Mucosa of descending colon (tissue), 3 donors: ENCODE measurements at regions not wholly inside any gene's neighbourhood (a gene's known extent, or its start where the extent isn't known, plus 50 kb on each side); places are given as distances from the start of the nearest gene placed in this dataset.

ENCODE experiments used
- ATAC-seq: fragments of 200-7000 bp; cut with Tn5 transposase; one replicate; pipeline ENCODE4 v1.9.1; 2020; ENCODE audit warnings: mild to moderate bottlenecking, moderate library complexity
- DNase-seq, 3 donors: peaks; one replicate each; pipeline ENCODE4 v3.0.0-alpha.2; 2020
- H3K36me3 ChIP-seq: fragments of 200-600 bp; one replicate; pipeline ENCODE4 v1.8.0; 2021; ENCODE audit warnings: low read depth, mild to moderate bottlenecking
- H3K4me1 ChIP-seq: fragments of 200-600 bp; one replicate; pipeline ENCODE4 v1.8.0; 2021; ENCODE audit warnings: low read depth, mild to moderate bottlenecking
- H3K4me3 ChIP-seq: fragments of 200-600 bp; one replicate; pipeline ENCODE4 v1.8.0; 2021; ENCODE audit warnings: mild to moderate bottlenecking
- H3K9me3 ChIP-seq: fragments of 200-600 bp; one replicate; pipeline ENCODE4 v1.8.0; 2021; ENCODE audit warnings: mild to moderate bottlenecking
- CTCF ChIP-seq: fragments of 200-600 bp; IDR thresholded peaks from one replicate; pipeline ENCODE4 v1.8.0; 2022; ENCODE audit warnings: antibody characterized with exemption, mild to moderate bottlenecking
- intact Hi-C, 2 donors: fragments of 100-400 bp; cut with DNase I in 1 of 2; cut with micrococcal nuclease in 1 of 2; formaldehyde crosslinking; loops; one replicate each; pipeline versions ENCODE4 v1.11.0 to v1.11.1; 2022; cut with DNase I, micrococcal nuclease
- donor health status: DM: no; HTN: no; CAD: no; lungs with moderate emphysema.
- donor health status: DM: no; HTN: no; CAD: no.
- donor health status: DM: no; HTN: yes; CAD: no.

DNA sequence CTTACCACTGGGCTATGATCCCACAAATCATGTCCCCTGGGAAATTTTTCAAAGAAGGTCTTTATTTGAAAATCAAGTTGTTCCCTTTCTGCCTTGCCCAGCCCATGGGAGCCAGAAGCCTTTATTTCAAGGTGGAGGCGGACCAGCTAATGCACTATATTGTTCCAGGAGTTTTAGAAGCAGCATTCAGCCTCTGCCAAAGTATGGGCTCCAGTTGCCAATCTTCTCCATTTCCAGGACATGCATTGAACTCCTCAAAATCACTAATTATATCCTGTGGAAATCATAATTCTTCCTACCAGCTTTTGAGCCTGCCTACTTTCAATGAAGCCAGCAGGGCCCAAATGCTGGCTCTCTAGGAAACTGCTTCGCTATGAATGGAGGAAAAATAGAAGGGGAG lies 195.8 kb downstream of the RAD51AP2 start:
- intact Hi-C loops, result no loop called here
- TF ChIP-seq CTCF, result no peak
- DNase-seq (no peak), ATAC-seq (no peak)
- no peaks in the 10 kb centered on the region for H3K4me1 ChIP-seq
- no peak overlapping the region for H3K4me3 ChIP-seq
- H3K36me3 ChIP-seq, result no peaks in the 10 kb centered on the region
- H3K9me3 ChIP-seq, result no peaks in the 10 kb centered on the region

DNA sequence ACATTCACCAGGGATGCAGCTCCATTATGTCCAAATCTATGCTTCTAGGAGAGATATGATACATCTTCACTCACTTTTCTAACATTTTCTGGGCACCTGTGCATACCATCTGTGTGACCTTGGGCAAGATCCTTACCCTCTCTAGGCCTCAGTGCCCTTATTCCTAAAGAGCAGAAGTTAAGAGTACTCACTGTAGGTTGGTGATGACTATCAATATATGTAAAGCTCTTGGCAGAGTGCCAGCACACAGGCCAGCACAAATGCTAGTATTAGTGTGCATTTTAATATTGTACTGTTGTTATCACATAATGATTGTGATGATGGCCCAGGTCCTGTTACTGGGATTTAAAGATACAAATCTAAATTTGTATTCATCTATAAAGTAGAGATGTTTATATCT lies 199.2 kb downstream of the RAD51AP2 start:
- H3K36me3 ChIP-seq, result no peaks in the 10 kb centered on the region
- no peaks in the 10 kb centered on the region for H3K4me1 ChIP-seq
- H3K9me3 ChIP-seq, result no peaks in the 10 kb centered on the region
- no peak for TF ChIP-seq CTCF
- intact Hi-C loops, result no loop called here
- ATAC-seq (no peak), DNase-seq (no peak)
- no peak overlapping the region for H3K4me3 ChIP-seq

DNA sequence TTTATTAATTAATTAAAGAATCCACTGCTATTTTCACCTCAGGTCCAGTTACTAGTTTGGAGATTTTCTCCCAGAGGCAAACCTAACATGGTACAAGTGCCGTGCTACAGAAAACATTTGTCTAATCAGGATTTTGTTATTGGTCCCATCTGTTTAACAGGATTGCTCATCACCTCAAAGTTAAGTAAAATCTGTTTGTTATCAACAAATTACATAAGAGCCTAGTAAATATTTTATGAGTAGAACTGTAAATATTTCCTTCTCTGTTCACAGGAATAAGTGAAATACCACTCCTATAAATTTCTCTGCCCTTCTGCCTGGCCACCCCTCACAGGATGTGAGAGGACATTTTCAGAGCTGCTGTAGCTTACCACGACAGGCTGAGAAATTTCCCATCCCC lies 200.2 kb downstream of the RAD51AP2 start:
- Histone ChIP-seq H3K4me3 (no peak overlapping the region), H3K36me3 (no peaks in the 10 kb centered on the region), H3K9me3 (no peaks in the 10 kb centered on the region), H3K4me1 (no peaks in the 10 kb centered on the region)
- no peak for TF ChIP-seq CTCF
- no peak for ATAC-seq
- intact Hi-C loops, result no loop called here
- DNase-seq, result no peak

GRCh38 chr2:17317439-17317976 lies 200.7 kb downstream of the RAD51AP2 start:
- ATAC-seq, result no peak
- H3K4me1 ChIP-seq, result no peaks in the 10 kb centered on the region
- intact Hi-C loops, result no loop called here
- H3K36me3 ChIP-seq, result no peaks in the 10 kb centered on the region
- DNase-seq, result no peak
- no peak overlapping the region for H3K4me3 ChIP-seq
- TF ChIP-seq CTCF, result no peak
- no peaks in the 10 kb centered on the region for H3K9me3 ChIP-seq

GRCh38 chr2:17313261-17313660 lies 205.0 kb downstream of the RAD51AP2 start:
- intact Hi-C loops, result no loop called here
- no peak for ATAC-seq
- no peaks in the 10 kb centered on the region for H3K36me3 ChIP-seq
- no peak overlapping the region for H3K4me3 ChIP-seq
- no peaks in the 10 kb centered on the region for H3K9me3 ChIP-seq
- no peak for TF ChIP-seq CTCF
- DNase-seq, result no peak
- H3K4me1 ChIP-seq, result no peaks in the 10 kb centered on the region
